ENCODE measurements at regions not wholly inside any gene's neighbourhood (a gene's known extent, or its start where the extent isn't known, plus 50 kb on each side); places are given as distances from the start of the nearest gene placed in this dataset.

DNA sequence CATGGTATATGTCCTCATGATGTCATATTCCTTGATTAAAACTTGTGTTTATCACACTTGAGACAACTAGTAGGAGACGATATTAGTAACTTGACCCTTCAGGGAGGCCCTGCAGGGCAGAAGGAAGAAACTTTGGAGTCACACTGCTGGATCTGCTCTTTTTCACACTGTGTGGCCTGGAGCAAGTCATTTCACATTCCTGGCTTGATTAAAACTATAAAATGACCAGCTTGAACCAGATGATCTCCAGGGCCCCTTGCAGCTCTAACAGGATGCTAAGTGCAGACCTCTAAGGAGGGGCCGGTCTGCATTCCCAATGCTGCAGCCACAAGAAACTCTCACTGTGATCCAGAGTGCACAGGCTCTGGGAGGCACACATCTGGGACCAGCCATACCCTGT is 146.4 kb upstream of the ZNF366 start:
- in situ Hi-C loops (cut with MboI): no loop called here
- BruUV-seq (replicated peaks): no TSS peak

More for the DNA sequence above, 146.4 kb upstream of the ZNF366 start:
- ChIA-PET CTCF (ENCODE audit: low intra/inter-chr PET ratio) (no interaction called here), POLR2A (interaction anchor here (0.5 to 2.3 kb wide), 4 partner anchors 8 to 195 kb away, joined by 3 to 8 read pairs (median 4); no protein-coding TSS in a partner anchor)
- Histone ChIP-seq H3K27ac (ENCODE audit: extremely low read depth, low read depth, low read length) (no peak overlapping the region), H3K9me3 (replicated peaks; ENCODE audit: control insufficient read depth, insufficient read depth, low read depth, low read length) (no peaks in the 10 kb centered on the region), H3K4me2 (ENCODE audit: insufficient read depth, low read length) (no peak overlapping the region), H3K79me2 (ENCODE audit: control insufficient read depth, insufficient read depth, low read length) (no peaks in the 10 kb centered on the region), H2AFZ (ENCODE audit: low read depth, low read length) (no peak overlapping the region), H3K27me3 (ENCODE audit: control insufficient read depth in 2 of 2, insufficient read depth in 2 of 2, low read length in 2 of 2) (peaks cover 0 to 9% of the 10 kb centered on the region in 2 experiments; a peak in 3 of 5 replicates), H3K9ac (ENCODE audit: insufficient read depth in 1 of 2, low read depth in 2 of 2, low read length in 2 of 2) (no peak overlapping the region), H3K9me1 (ENCODE audit: control insufficient read depth, insufficient read depth, low read length) (no peaks in the 10 kb centered on the region), H3K4me1 (replicated peaks in 1 of 2; ENCODE audit: control insufficient read depth in 2 of 2, insufficient read depth in 2 of 2, low read length in 2 of 2) (peaks cover 3 to 7% of the 10 kb centered on the region in 2 experiments; a peak in 2 of 5 replicates), H3K4me3 (no peak overlapping the region), H4K20me1 (replicated peaks; ENCODE audit: control insufficient read depth, insufficient read depth, low read length) (no peaks in the 10 kb centered on the region), H3K36me3 (ENCODE audit: control insufficient read depth, insufficient read depth, low read length) (no peaks in the 10 kb centered on the region)
- no peak for FAIRE-seq
- no peak for DNase-seq (ENCODE audit: extremely low read depth in 1 of 4, low spot score in 3 of 4)
- no peak for ATAC-seq
- TF ChIP-seq ETV5 (CRISPR knock-in tag; IDR thresholded peaks at IDR 0.05; ENCODE audit: low read depth) (no peak), CBFB (CRISPR knock-in tag; IDR thresholded peaks at IDR 0.05) (no peak), ZNF23 (CRISPR knock-in tag; IDR thresholded peaks at IDR 0.05) (no peak), MAFK (IDR thresholded peaks at IDR 0.05; ENCODE audit: low read length) (no peak), ZNF586 (CRISPR knock-in tag; conservative IDR thresholded peaks at IDR 0.05) (no peak), ZFPM2 (CRISPR knock-in tag; IDR thresholded peaks at IDR 0.05) (no peak), STAG1 (CRISPR knock-in tag; IDR thresholded peaks at IDR 0.05; ENCODE audit: borderline replicate concordance) (no peak), ETS2 (tag; IDR thresholded peaks at IDR 0.05; ENCODE audit: borderline replicate concordance, poor library complexity, severe bottlenecking) (no peak)
- TF ChIP-seq, protein P1, sequence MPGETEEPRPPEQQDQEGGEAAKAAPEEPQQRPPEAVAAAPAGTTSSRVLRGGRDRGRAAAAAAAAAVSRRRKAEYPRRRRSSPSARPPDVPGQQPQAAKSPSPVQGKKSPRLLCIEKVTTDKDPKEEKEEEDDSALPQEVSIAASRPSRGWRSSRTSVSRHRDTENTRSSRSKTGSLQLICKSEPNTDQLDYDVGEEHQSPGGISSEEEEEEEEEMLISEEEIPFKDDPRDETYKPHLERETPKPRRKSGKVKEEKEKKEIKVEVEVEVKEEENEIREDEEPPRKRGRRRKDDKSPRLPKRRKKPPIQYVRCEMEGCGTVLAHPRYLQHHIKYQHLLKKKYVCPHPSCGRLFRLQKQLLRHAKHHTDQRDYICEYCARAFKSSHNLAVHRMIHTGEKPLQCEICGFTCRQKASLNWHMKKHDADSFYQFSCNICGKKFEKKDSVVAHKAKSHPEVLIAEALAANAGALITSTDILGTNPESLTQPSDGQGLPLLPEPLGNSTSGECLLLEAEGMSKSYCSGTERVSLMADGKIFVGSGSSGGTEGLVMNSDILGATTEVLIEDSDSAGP (CRISPR knock-in tag; IDR thresholded peaks at IDR 0.05): no peak
- 19% methylated on average over 2 of the region's 2 CpGs for WGBS (ENCODE audit: insufficient coverage, low coverage, missing lambda C conversion rate)
- intact Hi-C loops (cut with micrococcal nuclease): no loop called here
